ENCODE measurements at regions not wholly inside any gene's neighbourhood (a gene's known extent, or its start where the extent isn't known, plus 50 kb on each side); places are given as distances from the start of the nearest gene placed in this dataset.

GRCh38 chr13:111573801-111574200 lies 253.4 kb downstream of the TEX29 start:
- 89 to 94% (median 93%) methylated on average over 7 of the region's 7 CpGs for WGBS, 5 donors
- no peak for DNase-seq
- intact Hi-C loops (cut with DNase I; ENCODE audit: low total_unique reads): no loop called here

GRCh38 chr13:111575276-111575675 lies 254.8 kb downstream of the TEX29 start:
- no peak overlapping the region for H3K4me3 ChIP-seq
- intact Hi-C loops (cut with DNase I; ENCODE audit: low total_unique reads): no loop called here
- 92 to 98% (median 94%) methylated on average over 4 to 9 of the region's 9 CpGs for WGBS, 5 donors
- H3K27ac ChIP-seq: no peak overlapping the region
- TF ChIP-seq EP300 (IDR thresholded peaks at IDR 0.05) (no peak), POLR2AphosphoS5 (IDR thresholded peaks at IDR 0.05) (no peak), POLR2A (IDR thresholded peaks at IDR 0.05) (no peak), CTCF (IDR thresholded peaks at IDR 0.05) (no peak)
- H3K4me1 ChIP-seq: peaks cover 7 to 14% (median 11%) of the 10 kb centered on the region in 4 donors
- no peaks in the 10 kb centered on the region for H3K36me3 ChIP-seq
- H3K27me3 ChIP-seq: no peaks in the 10 kb centered on the region
- DNase-seq: no peak
- peaks cover 10 to 27% (median 21%) of the 10 kb centered on the region in 4 donors for H3K9me3 ChIP-seq

More at GRCh38 chr13:111573801-111574200, 253.4 kb downstream of the TEX29 start:
- Histone ChIP-seq H3K27me3 (peaks cover 0 to 5% (median 0%) of the 10 kb centered on the region in 3 donors), H3K4me3 (no peak overlapping the region), H3K27ac (peak overlapping the region in 2 of 5 donors; percentile 32 to 67), H3K4me1 (peaks cover 7 to 14% (median 11%) of the 10 kb centered on the region in 4 donors), H3K9me3 (peaks cover 10 to 30% (median 26%) of the 10 kb centered on the region in 4 donors), H3K36me3 (no peaks in the 10 kb centered on the region)
- no peak for TF ChIP-seq POLR2AphosphoS5 (IDR thresholded peaks at IDR 0.05)
- no peak for TF ChIP-seq CTCF (IDR thresholded peaks at IDR 0.05)
- no peak for TF ChIP-seq EP300 (IDR thresholded peaks at IDR 0.05)
- no peak for TF ChIP-seq POLR2A (IDR thresholded peaks at IDR 0.05)

- DNase-seq: no peak
- intact Hi-C loops (cut with DNase I; ENCODE audit: low total_unique reads): no loop called here
- WGBS, 5 donors: 71 to 94% (median 85%) methylated on average over 4 to 5 of the region's 5 CpGs
- no peak for TF ChIP-seq POLR2A (IDR thresholded peaks at IDR 0.05)
- TF ChIP-seq CTCF (IDR thresholded peaks at IDR 0.05): no peak
- TF ChIP-seq EP300 (IDR thresholded peaks at IDR 0.05): no peak
- TF ChIP-seq POLR2AphosphoS5 (IDR thresholded peaks at IDR 0.05): no peak
- Histone ChIP-seq H3K36me3 (no peaks in the 10 kb centered on the region), H3K4me3 (no peak overlapping the region), H3K27me3 (no peaks in the 10 kb centered on the region), H3K4me1 (peaks cover 7 to 14% (median 11%) of the 10 kb centered on the region in 4 donors), H3K9me3 (peaks cover 10 to 32% (median 25%) of the 10 kb centered on the region in 4 donors), H3K27ac (no peak overlapping the region)
Observed at GRCh38 chr13:111575719-111576118, 255.3 kb downstream of the TEX29 start.

- peaks cover 10 to 33% (median 28%) of the 10 kb centered on the region in 4 donors for H3K9me3 ChIP-seq
- H3K27ac ChIP-seq: no peak overlapping the region
- WGBS, 5 donors: 73 to 81% (median 77%) methylated on average over 8 to 9 of the region's 9 CpGs
- no peaks in the 10 kb centered on the region for H3K36me3 ChIP-seq
- peak in 1 of 2 donors; percentile 27 for DNase-seq
- H3K4me1 ChIP-seq: peaks cover 7 to 13% (median 10%) of the 10 kb centered on the region in 4 donors
- no peak overlapping the region for H3K4me3 ChIP-seq
- TF ChIP-seq EP300 (IDR thresholded peaks at IDR 0.05) (no peak), POLR2AphosphoS5 (IDR thresholded peaks at IDR 0.05) (no peak), POLR2A (IDR thresholded peaks at IDR 0.05) (no peak), CTCF (IDR thresholded peaks at IDR 0.05) (no peak)
- peaks cover 0 to under 1% (median 0%) of the 10 kb centered on the region in 3 donors for H3K27me3 ChIP-seq
- intact Hi-C loops (cut with DNase I; ENCODE audit: low total_unique reads): no loop called here
Observed at GRCh38 chr13:111577208-111577828, 256.9 kb downstream of the TEX29 start.

Data from stomach (tissue), 8 donors.